ENCODE measurements at regions not wholly inside any gene's neighbourhood (a gene's known extent, or its start where the extent isn't known, plus 50 kb on each side); places are given as distances from the start of the nearest gene placed in this dataset.

DNA sequence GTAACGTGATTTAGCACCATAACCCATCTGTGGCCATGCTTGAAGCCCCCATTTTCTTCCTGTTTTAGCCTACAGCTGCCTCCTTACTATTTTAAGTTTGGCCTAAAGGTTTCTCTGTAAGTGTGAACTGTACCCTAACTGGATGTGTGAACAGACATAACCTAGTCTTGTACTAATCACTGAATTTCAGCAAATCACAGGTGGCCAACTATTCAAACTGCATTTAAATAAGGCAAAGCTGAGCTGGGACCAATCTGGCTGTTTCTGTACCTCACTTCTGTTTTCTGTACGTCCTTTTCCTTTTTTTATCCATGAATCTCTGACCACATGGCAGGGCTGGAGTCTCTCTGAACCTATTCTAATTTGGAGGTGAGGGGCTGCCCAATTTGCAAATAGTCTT, 452.7 kb upstream of the HS6ST1 start:
- no peak for DNase-seq

DNA sequence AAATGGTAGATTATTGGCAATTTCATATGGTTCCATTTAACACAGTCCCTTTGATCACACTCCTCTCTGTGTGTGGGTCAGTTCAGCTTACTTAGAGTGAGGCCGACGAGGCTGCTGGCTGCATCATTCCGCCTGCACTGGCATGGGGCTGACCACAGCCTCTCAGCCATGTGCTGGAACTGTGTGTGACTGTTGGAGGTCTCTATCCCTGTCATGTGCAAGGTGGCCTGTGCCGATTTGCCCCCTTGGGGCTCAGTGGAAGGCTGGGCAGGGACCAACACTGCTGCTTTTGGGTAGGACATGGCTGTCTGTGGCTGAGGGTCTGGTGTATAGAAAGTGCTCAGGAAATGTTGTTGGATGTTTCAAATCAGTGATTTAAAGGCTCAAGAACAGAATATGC, 454.0 kb upstream of the HS6ST1 start:
- no peak for DNase-seq

DNA sequence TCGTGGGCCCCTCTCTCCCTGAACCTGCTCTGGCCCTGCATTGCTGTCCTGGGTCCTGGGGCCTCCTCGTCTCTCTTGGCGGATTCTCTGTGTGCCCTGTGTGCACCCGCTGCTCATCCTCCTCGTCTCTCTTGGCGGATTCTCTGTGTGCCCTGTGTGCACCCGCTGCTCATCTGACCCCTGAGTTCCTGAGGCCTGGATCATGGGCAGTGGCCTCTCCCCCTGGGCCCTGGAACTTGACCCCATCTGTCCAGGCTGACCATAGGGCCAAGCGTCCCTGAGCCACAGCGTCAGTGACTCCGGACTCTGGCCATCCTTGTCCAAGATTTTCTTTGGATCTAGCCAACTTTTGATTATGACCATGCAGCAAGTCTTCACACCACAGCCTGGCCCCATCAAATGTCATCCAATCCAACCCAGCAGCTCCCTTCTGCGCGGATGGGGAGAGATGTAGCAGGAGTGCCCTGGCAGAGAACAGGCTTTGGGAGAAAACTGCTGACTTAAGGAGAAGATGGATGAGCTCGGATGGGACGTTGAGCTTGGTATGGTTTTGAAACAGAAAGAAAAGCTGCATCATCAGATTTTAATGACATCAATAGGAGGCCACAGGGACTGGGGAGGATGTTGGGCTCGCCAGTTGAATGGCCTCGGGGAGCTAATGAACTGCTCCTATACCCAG, 455.1 kb upstream of the HS6ST1 start:
- no peak for DNase-seq

DNA sequence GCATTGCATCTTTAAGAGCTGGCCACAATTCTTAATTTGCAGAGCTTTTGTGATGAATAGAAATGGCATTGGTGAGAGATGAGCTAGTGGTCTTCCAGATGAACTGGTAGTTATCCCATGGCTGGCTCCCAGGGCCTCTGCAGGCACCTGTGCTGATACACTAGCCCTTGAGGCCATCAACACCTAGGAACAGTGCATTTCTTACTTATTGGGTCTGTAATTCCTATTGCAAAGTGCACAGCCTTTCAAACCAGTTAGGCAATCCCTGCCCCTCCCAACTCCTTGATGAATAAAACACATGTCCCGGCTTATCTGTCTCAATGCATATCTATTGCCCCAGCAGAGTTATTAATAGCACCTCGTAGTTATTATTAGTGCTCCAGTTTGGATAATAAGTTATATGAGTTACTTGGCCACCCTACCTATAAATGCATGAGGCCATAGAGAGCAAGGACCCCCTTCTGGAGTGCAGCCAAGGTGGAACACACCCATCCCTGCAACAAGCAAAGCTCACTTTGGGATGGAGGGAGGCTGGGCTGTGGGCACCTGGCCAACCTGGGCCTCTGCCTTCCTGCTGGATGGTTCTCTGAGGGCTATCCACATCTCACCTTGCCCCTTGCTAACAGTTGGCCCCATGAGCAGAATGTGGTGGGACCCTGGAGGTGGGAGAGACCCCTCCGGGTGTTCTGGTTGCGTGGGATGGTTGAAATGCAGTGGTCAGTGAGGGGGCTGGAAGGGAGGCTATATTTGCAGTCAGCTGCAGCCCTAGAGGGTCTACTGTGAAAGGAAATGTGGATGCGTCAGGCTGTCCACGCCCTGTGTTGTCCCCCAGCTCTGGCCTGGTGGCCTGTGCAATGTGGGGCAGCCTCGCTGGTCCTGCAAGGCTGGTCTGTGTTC, 455.9 kb upstream of the HS6ST1 start:
- no peak for DNase-seq

DNA sequence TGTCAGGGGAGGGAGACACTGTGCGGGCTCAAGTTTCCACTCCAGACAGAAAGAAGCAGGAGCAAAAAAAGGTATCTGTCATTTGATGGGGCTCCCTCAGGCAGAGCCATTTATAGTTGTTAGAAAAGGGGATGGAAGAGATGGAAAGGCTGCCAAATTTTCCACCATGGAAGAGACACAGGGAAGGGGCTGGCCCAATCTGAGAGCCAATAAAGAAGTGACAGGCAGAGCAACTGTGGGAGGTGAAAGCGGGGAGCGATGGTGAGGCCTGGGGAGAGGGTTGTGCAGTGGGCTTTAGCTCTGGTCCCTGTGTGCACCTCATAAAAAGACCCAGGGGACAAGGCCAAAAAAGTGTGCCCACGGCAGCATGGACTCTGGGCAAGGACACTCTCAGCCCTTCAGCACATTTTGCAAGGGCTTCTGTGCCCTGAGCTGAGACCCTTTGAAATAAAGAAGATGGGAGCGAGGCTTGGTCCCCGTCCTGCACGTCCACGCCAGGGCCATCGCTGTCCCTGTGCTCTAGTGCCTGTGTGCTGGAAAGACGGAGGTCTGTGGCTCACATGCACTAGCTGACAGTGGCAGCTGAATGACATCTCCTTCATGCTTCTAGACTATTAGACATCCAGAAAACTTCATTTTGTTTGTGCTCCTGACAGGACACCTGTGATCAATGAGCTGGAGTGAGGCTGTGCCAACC, 456.7 kb upstream of the HS6ST1 start:
- DNase-seq: no peak

DNA sequence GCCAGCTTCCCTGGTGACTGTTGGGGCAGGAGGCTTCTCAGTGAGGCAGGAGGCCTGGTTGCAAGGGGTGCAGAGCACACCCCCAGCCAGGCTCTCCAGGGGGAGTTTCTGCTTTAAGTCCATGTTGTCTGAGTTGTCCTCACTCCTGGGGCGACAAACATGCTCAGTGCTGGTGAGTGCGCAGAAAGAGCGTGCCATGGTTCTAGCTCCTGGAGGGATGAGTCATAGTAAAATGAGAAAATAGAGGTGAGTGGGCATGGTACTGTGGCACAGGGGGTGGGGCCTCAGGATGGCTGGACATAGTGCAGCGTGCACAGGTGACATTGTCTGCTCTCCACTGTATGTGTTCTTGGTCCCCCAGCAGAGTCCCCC, 457.2 kb upstream of the HS6ST1 start:
- no peak for DNase-seq

DNA sequence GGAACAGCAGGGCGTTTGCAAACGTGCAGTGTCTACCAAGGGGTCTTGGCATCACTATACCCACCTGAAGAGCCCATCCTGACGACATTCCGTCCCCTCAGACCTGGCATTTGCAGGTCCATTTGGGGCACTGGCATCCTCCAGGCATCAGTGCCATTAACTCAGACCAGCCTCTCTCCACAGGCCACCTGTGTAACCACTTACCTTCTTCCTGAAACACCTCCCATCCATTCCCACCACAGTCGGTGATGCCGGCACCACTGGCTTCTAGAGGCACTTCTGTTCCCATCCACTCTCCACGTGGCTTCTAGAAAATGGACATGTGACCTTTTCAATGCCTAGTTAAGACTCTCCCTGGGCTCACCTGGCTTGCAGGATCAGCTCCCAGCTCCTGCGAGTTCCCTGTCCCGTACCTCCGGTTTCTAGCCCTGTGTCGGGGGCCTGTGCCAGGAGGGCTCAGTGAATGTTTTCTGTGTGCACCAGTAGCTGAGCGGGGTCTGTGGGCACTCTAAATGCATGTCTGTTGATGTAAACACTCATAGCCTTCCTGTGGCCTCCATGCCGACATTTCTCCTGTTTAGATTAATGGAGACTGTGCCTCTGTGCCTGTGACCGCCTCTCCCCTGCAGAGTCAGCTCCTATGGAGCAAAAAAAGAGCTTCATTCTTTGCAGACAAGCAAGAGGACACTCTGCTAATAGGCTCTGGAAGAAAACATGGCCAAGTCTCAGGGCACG, 458.0 kb upstream of the HS6ST1 start:
- DNase-seq: no peak

DNA sequence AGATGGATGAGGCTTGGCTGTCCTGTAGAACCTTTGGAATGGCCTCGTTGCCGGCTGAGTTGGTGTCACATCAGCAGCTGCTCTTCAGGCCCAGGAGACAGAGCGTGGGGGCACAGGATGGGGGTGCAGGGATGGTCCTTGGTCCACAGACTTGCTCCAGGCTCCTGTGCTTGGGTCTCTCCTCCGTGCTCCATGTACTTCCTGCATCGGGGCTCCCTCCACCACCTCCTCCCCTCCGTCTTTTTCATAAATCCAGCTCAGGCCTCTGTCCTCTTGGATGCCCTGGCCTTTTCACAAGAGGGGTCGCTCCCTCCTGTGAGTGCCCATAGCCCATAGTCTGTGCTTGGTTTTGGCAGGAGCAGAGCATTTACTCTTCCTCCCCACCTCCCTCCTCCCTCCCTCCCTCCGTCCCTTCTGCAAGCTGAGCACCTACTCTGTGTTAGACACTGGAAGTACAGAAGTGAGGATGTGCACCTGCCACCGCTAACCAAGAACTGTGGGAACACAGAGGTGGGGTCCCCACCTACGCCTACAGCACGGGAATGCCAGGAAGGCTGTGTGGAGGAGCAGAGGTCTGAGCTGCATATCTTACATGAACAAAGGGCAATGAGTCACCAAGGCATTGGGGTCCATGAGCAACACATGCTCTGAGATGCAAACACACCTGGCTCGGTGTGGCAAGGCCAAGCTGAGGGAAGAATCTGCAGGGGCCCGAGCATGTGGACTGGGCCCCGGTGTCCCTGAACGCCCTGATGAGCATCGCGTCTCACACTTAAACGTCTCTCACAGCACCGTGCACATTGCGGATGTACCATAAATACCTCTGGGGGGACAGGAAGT, 458.7 kb upstream of the HS6ST1 start:
- DNase-seq: no peak

DNA sequence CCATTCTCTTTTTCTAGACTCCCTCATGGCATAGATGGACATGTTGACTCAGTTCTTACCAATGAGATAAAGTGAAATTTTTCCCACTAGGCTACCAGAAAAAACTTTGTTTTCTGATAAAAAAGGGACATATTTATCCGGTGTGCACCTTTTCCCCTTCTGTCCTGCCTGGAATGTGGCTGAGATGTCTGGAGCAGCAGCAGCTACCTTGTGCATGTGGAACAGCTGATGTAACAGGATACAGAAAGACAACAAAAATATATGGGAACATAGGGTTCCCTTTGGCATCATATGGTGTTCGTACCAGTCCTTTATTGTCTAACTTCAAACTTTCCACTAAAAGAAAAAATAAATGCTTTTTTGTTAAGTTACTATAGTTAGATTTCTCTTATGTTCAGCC, 460.2 kb upstream of the HS6ST1 start:
- no peak for DNase-seq

DNA sequence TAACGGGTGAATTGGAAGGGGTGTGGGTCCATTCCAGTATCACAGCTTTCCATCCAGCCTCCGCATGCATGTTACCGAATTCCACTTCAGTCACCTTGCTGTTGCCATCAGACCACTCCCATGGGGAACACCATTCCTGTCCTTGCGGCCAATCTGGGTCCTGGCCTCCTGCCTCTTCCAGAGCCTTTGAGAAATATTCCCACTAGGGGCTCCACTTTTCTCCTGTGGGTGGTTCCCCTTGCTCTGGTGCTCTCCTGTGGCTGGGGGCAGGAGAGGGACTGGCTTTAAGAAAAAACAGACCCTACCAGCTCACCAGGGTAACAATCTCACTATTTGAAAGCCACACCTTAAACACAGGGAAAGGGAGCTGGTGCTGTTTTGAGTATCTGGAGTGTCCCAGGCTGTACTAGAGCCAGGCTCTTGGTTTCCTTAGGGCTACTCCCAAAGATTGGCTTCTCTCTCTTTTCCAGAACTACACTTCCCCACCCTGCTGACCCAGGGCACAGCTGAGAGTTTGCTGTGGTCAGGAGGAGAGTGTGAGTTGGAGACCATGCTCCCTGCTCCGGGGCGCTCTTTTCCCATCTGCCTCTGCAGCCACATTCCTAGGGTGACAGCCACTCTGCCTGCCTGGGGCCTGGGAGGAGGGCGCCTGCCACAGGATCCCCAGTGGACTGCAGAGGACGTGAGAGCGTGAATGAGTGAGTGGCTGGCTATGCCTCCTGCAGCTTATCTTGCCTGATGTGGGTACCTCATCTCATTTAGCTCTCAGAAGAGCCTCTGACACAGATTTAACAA, 460.8 kb upstream of the HS6ST1 start:
- DNase-seq: no peak

DNA sequence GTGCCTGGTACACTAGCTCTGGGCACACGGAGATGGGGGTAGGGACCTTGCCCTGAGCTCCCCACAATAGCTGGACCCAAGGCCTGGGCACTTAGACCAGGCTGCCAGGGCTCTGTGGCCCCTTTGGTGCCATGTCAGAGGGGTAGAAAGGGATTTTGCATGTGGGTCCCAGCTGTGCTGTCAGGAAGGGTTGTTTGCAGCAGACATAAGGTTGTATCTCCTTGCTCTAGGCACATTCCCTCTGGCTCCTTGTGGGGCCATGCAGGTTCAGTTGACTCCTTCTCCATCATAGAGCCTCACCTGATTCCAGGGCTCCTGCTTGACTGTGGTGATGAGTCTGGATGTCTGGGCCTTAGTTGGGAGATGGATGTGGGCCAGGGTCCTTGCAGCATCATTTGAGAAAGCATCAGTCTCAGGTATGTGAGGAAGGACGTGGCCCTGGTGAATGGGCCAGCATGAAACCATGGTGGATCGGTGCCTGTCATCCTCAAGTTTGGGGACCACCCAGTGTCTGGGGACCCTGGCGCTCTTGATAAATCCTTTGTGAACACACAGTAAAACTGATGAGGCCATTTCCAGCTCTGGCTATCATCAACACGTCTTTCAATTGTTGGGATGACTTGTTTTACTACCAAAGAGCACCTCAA, 461.9 kb upstream of the HS6ST1 start:
- no peak for DNase-seq

DNA sequence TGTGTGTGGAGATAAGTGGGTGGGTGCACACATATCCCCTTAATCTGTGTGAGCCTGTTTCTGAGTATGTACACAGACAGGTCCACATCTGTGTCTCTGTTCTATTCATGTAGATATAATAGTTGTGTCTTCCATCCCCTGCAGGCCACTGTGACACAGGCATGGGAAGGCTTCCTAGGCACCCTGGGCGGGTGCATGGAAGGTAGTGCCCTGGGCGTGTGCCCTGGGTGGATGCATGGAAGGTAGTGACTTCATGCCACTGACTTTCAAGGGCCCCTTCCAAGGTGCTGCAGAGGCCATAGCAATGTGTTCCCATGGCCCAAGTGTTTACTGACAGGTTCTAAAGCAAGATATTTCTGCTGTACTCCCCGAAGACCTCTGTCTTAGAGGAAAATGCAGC, 462.5 kb upstream of the HS6ST1 start:
- no peak for DNase-seq

DNA sequence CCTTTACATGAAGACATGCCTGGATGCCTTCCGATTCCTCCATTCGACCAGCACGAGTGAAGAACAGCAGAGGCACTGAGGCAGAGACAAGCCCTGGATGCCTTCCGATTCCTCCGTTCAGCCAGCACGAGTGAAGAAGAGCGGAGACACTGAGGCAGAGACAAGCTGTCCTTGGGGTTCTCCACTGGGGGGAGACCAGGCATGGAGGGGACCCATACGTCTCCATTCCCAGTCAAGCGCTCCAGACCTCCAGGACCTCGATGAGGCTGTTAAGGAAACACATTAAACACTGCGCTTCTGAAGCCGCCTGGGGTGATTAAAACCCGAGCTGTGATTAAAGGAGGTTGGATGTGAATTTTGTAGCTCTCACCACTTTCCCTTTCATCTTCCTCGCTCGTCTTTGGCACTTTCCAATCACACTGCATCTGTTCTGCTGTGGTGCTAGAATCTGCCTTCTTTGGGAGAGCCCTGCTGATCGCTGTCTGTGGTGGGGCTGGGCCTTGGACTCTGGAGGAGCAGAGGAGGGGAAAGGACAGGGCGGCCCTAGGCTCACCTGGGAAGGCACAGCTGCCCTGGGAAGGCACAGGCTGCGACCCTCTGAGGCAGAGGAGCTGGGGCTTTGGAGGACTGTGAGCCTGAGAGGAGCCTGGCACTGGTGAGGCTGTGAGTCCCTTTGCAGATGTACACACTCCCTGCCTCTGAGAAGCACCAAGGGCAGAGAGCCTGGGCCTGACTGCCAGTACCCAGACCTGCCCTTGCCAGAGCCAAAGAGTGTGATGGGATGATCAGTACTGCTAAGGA, 463.1 kb upstream of the HS6ST1 start:
- no peak for DNase-seq

DNA sequence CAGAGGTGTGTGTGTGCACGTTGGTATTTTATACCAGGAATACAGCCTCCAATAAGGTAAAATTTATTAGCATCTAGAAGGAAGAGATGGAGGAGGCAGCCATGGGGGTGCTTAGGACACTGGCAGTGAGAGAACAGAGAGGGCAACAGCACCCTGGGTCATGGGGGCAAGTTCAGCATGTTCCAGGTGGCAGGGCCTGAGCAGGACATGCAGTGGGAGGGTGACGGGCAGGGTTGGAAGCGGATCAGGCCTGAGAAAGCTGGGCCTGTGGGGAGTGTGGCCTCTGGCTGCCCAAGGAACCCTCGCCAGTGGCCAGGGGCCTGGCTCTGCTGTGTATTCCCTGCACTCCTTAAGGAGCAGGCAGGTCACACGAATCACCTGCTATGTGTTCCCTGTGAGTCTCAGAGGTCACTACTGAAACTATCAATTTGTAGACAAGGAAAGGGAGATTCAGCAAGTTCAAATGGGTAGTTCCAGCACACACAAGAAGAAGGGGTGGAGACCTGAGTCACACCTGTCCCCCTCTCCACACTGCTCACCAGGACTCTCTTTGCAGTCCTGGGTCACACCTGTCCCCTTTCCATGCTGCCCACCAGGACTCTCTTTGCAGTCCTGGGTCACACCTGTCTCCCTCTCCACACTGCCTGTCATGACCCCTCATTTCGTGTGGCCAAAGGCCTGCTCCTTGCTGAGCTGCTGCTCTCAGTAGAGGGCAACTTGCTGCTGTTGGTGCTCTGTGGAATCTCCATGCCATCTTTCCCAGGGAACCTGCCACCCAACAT, 463.9 kb upstream of the HS6ST1 start:
- DNase-seq: no peak

DNA sequence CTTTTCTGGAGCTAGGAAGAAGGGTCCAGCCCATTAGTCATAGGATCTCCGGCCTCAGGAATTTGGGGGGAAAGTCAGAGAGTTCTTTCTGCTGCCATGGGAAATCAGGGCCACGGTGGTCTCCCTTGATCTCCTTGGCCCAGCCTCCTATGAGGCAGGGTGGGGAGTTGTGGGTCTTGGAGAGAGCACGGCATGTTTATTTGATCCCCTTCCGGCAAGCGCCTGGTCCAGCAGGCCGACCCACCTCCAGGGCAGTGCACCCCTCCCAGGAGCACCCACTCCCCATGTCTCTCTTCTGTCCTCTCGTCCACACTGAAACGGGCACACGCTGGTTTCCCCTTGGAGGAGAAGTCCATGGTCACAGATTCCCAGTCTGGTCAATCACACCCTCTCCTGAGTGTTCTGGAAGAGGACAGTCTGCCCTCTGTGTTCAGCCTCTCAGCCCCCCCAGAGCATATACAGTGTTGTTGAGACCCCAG, 464.6 kb upstream of the HS6ST1 start:
- DNase-seq: no peak

DNA sequence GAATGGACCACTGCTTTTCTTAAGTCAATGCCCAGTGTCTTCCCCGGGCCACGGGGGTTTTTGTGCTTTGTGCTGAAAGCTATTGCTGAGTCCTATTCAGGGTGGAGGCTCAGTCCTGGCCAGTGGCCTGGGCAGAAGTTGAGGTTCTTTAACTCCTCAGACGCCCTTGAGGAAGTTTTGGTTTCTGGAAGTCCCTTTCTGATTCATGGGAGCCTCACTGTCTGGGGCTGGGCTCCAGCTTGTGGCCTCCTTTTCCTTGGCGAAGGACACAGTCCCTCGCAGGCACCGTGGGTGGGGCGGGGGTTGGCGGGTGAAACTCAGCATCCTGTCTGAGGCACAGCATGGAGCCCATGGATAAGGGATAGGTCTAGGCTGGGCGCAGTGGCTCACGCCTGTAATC, 465.2 kb upstream of the HS6ST1 start:
- no peak for DNase-seq

DNA sequence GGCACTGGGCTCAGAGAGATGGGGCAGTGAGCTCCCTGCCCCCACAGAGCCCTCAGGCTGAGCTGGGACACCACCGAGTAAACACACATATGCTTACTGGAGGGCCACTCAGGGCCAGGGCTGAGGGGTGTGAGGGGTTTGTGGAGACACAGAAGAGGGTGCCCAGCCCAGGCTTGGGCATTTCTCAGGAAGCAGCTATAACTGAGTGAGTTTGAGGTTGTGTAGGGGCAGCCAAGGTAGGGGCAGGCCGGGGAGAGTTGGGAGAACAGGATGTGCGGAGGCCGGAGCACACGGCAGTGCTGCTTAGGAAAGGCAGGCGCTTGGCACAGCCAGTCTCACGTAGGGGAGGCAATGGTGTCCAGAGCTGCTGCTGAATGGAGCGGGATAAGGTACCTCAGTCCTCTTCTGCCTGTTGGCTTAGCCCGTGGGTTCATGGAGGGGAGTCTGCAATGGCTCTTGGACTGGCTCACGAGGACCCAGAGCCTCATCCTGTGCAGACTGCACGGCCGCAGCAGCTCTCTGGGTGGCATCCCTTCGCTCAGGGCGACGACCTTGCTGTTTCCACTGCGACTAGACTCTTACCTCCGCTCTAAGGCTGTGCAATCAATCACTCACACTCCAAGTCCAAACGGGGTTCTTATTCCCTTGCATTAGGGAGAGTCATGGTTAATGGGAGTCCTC, 466.1 kb upstream of the HS6ST1 start:
- no peak for DNase-seq

DNA sequence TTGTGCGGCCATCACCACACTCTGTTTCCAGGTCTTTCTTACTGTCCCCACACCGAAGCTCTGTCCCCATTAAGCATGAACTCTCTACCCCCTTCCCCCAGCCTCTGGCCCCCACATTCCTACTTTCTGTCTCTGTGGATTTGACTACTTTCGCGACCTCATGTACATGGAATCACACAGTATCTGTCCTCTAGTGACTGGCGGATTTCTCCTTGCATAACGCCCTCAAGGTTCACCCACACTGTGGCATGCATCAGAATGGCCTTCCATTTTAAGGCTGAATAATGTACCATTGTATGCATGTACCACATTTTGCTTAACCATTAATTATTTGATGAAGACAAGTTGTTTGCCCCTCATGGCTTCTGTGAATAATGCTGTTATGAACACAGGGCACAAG, 467.6 kb upstream of the HS6ST1 start:
- no peak for DNase-seq
